Cardiac muscle cell (in vitro differentiated cells and primary cell): ENCODE measurements at regions not wholly inside any gene's neighbourhood (a gene's known extent, or its start where the extent isn't known, plus 50 kb on each side); places are given as distances from the start of the nearest gene placed in this dataset.

Source experiments
- DNase-seq, 2 donors: peaks; one replicate each; pipeline versions ENCODE4 v3.0.0 to v3.0.0-alpha.2; 2010 to 2017; ENCODE audit warnings: low read depth in 1 of 2, low spot score in 1 of 2
- H3K27ac ChIP-seq: fragments of 200-600 bp; sonication (generic); 2 replicates; pipeline ENCODE4 v1.5.1; 2016
- H3K27me3 ChIP-seq: fragments of 200-600 bp; sonication (generic); 2 replicates; pipeline ENCODE4 v1.6.0; 2016; ENCODE audit warnings: control low read depth
- H3K36me3 ChIP-seq: fragments of 200-600 bp; sonication (generic); 2 replicates; pipeline ENCODE4 v1.5.1; 2016; ENCODE audit warnings: control low read depth
- H3K4me1 ChIP-seq: fragments of 200-600 bp; sonication (generic); 2 replicates; pipeline ENCODE4 v1.8.1; 2017; ENCODE audit warnings: low read depth, mild to moderate bottlenecking, mixed run types
- H3K4me3 ChIP-seq: fragments of 200-600 bp; sonication (generic); 2 replicates; pipeline ENCODE4 v1.5.1; 2016; ENCODE audit warnings: mild to moderate bottlenecking
- H3K9me3 ChIP-seq: fragments of 200-600 bp; sonication (generic); 2 replicates; pipeline ENCODE4 v1.5.1; 2017; ENCODE audit warnings: low read depth, mild to moderate bottlenecking, control low read depth
- TF ChIP-seq, protein P1 (sequence below): IDR thresholded peaks from 2 replicates; pipeline ENCODE4 v1.5.1; 2012; ENCODE audit warnings: low read depth, mild to moderate bottlenecking, low read length

DNA sequence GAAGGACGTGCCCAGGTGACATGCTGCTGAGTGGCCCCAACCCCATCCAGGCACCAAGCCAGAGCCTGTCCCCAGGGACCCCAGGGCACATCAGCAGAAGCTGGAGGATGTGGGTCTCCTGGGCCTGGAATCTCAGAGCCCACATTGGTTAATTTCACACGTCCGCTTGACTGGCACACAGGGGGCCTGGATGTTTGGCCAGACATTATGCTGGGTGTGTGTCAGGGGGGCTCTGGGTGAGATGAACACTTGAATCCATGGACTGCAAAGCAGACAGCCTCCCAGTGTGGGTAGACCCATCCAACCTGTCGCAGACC is 79.1 kb upstream of the RET start:
- no peak overlapping the region for H3K27ac ChIP-seq
- H3K36me3 ChIP-seq = no peaks in the 10 kb centered on the region
- no peak for DNase-seq
- H3K4me3 ChIP-seq = no peak overlapping the region
- H3K27me3 ChIP-seq = no peaks in the 10 kb centered on the region
- TF ChIP-seq, protein P1, sequence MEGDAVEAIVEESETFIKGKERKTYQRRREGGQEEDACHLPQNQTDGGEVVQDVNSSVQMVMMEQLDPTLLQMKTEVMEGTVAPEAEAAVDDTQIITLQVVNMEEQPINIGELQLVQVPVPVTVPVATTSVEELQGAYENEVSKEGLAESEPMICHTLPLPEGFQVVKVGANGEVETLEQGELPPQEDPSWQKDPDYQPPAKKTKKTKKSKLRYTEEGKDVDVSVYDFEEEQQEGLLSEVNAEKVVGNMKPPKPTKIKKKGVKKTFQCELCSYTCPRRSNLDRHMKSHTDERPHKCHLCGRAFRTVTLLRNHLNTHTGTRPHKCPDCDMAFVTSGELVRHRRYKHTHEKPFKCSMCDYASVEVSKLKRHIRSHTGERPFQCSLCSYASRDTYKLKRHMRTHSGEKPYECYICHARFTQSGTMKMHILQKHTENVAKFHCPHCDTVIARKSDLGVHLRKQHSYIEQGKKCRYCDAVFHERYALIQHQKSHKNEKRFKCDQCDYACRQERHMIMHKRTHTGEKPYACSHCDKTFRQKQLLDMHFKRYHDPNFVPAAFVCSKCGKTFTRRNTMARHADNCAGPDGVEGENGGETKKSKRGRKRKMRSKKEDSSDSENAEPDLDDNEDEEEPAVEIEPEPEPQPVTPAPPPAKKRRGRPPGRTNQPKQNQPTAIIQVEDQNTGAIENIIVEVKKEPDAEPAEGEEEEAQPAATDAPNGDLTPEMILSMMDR = no peak
- H3K9me3 ChIP-seq = no peaks in the 10 kb centered on the region
- H3K4me1 ChIP-seq = no peaks in the 10 kb centered on the region

DNA sequence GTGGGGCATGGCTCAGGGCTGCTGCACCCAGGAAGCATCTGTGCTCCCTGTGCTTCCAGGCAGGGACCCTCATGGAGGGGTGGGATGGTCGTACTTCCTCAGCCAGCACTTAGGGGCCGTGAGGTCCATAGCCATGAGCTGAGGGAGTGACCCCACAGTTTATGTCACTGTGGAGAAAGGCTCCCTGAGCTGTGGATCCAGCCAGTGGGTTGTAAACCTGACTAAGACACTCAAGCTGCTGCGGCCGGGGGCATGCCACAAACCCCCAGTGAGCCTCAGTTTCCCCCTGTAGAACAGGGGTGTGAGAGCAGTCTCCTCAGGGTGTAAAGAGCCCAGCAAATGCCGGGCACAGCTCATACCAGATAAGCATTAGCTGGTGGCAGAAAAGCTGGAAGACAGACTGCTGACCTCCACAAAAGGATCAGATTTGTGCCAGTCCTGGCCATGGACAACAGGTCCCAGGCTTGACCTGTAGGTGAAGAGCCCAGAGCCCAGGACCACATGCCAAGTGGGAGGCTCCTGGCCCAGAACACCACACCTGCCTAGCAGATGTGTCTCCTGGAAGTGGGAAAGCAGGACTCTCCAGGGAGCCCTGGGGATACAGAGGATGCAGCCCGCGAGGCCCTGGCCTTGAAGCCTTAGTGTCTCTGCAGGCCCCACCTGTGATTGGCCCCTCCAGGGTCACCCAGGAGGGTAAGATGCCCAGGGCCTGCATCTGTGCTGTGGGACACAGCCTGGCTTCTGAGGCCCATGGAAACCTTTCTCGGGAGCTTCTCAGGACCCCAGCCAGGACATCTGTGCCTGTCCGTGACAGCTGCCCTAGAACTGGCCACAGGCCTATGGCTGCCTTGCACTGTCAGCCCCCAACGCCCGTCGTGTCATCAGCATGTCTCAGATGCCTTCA is 78.1 kb upstream of the RET start:
- TF ChIP-seq, protein P1 = no peak
- Histone ChIP-seq H3K4me3 (no peak overlapping the region), H3K27me3 (no peaks in the 10 kb centered on the region), H3K36me3 (no peaks in the 10 kb centered on the region), H3K9me3 (no peaks in the 10 kb centered on the region), H3K4me1 (no peaks in the 10 kb centered on the region), H3K27ac (no peak overlapping the region)
- no peak for DNase-seq

DNA sequence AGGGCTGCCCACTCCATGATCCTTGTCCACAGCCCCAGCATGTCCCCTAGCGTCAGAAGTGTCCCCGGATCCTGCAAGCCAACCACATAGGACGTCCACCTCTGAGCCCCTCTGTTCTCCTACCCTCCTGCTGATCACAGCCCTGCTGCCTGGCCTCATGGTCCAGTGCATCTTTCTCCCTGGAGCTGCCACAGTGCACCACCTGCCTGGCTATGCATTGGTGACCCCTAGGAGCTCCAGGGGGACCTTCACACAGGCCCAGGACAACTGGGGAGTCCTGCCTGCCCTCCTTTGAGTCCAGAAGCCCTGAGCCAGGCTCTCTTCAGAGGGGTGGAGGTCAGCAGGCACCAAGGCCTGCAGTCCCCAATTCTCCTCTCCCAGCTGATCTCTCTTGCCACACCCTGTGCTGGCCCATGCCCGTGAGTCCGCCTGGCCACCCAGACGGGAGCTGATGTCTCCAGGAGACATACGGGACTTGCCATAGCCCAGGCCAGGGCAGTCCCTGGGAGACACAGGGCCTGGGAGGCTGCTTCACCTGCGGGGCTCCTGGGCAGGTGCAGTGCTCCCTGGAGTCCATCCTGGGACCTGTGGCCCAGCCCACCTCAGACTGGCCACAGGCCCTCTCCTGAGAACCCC is 77.4 kb upstream of the RET start:
- Histone ChIP-seq H3K4me3 (no peak overlapping the region), H3K4me1 (no peaks in the 10 kb centered on the region), H3K27ac (no peak overlapping the region), H3K36me3 (no peaks in the 10 kb centered on the region), H3K9me3 (no peaks in the 10 kb centered on the region), H3K27me3 (no peaks in the 10 kb centered on the region)
- TF ChIP-seq, protein P1 = no peak
- no peak for DNase-seq

DNA sequence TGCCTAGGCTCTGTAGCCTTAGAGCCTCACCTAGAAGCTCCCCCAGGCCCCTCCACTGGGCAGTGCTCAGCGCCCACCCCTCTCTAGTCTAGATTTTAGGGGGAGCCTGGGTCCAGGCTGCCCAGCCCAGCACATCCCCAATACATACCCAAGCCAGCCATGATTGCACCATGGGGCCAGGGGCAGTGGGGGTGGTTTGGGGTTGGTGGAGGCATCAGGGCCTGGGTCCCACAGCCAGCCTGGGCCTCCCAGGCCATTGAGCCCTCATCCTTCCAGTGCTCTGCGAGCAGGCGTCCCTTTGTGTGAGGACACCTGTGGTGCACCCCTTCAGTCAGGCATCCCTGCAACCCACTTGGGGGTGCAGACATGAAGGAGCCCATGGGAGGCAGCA is 76.9 kb upstream of the RET start:
- no peak for DNase-seq
- no peak overlapping the region for H3K4me3 ChIP-seq
- H3K27ac ChIP-seq = no peak overlapping the region
- no peaks in the 10 kb centered on the region for H3K4me1 ChIP-seq
- no peaks in the 10 kb centered on the region for H3K9me3 ChIP-seq
- TF ChIP-seq, protein P1 = no peak
- H3K36me3 ChIP-seq = no peaks in the 10 kb centered on the region
- H3K27me3 ChIP-seq = no peaks in the 10 kb centered on the region

DNA sequence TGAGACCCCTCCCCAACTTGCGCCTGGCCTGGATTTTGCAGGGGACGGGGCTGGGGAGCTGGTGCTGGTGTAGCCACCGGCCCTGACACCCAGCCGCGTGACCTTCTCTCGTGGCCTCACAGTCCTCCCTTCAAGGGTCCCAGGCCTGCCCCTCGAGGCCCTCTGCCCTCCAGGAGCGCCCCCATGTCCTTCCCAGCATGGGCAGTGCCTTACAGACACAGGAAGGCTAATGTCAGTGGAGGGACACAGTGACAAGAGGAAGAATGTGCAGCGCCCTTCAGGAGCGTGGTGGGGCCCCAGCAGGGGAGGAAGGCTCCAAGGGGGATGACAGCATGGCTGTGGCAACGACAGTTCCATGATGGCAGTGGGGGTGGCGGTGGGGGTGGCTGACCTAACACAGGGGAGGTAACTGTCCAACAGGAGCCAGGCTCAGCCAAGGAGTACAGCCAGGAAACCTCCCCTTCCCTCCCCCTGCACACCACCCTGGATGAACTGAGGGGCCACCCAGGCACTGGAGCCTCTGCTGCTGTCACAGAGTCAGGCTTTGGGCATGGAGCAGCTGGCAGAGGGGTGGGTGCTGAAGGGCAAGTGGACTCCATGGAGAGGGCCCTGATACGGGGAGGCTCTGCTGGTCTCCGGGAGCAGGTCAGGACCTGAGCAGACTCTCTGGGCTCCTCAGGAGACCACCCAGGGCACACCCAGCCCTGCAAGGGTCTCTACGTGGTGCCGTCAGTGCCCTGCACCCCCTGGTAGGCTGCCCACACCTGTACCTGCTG is 76.0 kb upstream of the RET start:
- DNase-seq = no peak
- no peak overlapping the region for H3K4me3 ChIP-seq
- H3K9me3 ChIP-seq = no peaks in the 10 kb centered on the region
- H3K36me3 ChIP-seq = no peaks in the 10 kb centered on the region
- TF ChIP-seq, protein P1 = no peak
- no peak overlapping the region for H3K27ac ChIP-seq
- no peaks in the 10 kb centered on the region for H3K4me1 ChIP-seq
- H3K27me3 ChIP-seq = no peaks in the 10 kb centered on the region
